ENCODE measurements at regions not wholly inside any gene's neighbourhood (a gene's known extent, or its start where the extent isn't known, plus 50 kb on each side); places are given as distances from the start of the nearest gene placed in this dataset.

GRCh38 chr16:58859958-58860669, 126.0 kb upstream of the GOT2 start (continued):
- TF ChIP-seq, protein P1, sequence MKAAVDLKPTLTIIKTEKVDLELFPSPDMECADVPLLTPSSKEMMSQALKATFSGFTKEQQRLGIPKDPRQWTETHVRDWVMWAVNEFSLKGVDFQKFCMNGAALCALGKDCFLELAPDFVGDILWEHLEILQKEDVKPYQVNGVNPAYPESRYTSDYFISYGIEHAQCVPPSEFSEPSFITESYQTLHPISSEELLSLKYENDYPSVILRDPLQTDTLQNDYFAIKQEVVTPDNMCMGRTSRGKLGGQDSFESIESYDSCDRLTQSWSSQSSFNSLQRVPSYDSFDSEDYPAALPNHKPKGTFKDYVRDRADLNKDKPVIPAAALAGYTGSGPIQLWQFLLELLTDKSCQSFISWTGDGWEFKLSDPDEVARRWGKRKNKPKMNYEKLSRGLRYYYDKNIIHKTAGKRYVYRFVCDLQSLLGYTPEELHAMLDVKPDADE (conservative IDR thresholded peaks at IDR 0.05; ENCODE audit: control insufficient read depth, low read depth, low read length), result peak; percentile 63; the same call in 1 of the 2 replicates
- peak; percentile 84; the same call in 1 of the 2 replicates for TF ChIP-seq RNF2 (IDR thresholded peaks at IDR 0.05)
- TF ChIP-seq SMARCC2 (IDR thresholded peaks at IDR 0.05; ENCODE audit: low read depth), result peak; percentile 83; the same call in 1 of the 2 replicates
- no peak for TF ChIP-seq KAT7 (CRISPR knock-in tag; IDR thresholded peaks at IDR 0.05; ENCODE audit: borderline replicate concordance)
- no peak for TF ChIP-seq AFF1 (IDR thresholded peaks at IDR 0.05; ENCODE audit: low read depth in 1 of 2, partially characterized antibody in 2 of 2)
- peak; percentile 83; the same call in 1 of the 2 replicates for TF ChIP-seq CC2D1A (IDR thresholded peaks at IDR 0.05)
- TF ChIP-seq BHLHE40 (IDR thresholded peaks at IDR 0.05; ENCODE audit: low read length), result peak; percentile 72
- peak; percentile 64; the same call in 1 of the 2 replicates for TF ChIP-seq ESRRA (IDR thresholded peaks at IDR 0.05; ENCODE audit: borderline replicate concordance, low read depth)
- TF ChIP-seq RCOR1 (IDR thresholded peaks at IDR 0.05; ENCODE audit: borderline replicate concordance in 1 of 2, low read depth in 2 of 2, low read length in 2 of 2), result peak; percentile 82 to 90; a peak in 3 of 4 replicates
- TF ChIP-seq ARNT (IDR thresholded peaks at IDR 0.05), result peak in 1 of 2 experiments; percentile 61; a peak in 2 of 4 replicates
- TF ChIP-seq EHMT2 (IDR thresholded peaks at IDR 0.05), result 0 out of 2 replicates have a peak, but pooled peaks have one; percentile 31
- peak in 1 of 2 experiments; percentile 10; a peak in 1 of 4 replicates for TF ChIP-seq RAD21 (CRISPR knock-in tag; conservative IDR thresholded peaks at IDR 0.05 in 1 of 2, IDR thresholded peaks at IDR 0.05 in 1 of 2)
- TF ChIP-seq ZNF384 (IDR thresholded peaks at IDR 0.05; ENCODE audit: low read depth, low read length), result peak; percentile 58
- no peak for TF ChIP-seq SIX5 (IDR thresholded peaks at IDR 0.05; ENCODE audit: borderline replicate concordance in 1 of 2, insufficient read depth in 1 of 2, low read depth in 1 of 2, low read length in 2 of 2)
- TF ChIP-seq TEAD4 (IDR thresholded peaks at IDR 0.05; ENCODE audit: low read length), result peak; percentile 97
- no peak for TF ChIP-seq TEAD4 (CRISPR knock-in tag; IDR thresholded peaks at IDR 0.05; ENCODE audit: borderline replicate concordance)
- TF ChIP-seq PHF20 (IDR thresholded peaks at IDR 0.05; ENCODE audit: partially characterized antibody), result no peak
- peak; percentile 91 for TF ChIP-seq STAT5A (IDR thresholded peaks at IDR 0.05; ENCODE audit: borderline replicate concordance, low read length)
- TF ChIP-seq ZNF436 (CRISPR knock-in tag; IDR thresholded peaks at IDR 0.05), result no peak
- TF ChIP-seq ZNF79 (CRISPR knock-in tag; IDR thresholded peaks at IDR 0.05; ENCODE audit: low read depth), result no peak
- no peak for TF ChIP-seq HNRNPH1 (optimal IDR thresholded peaks at IDR 0.05; ENCODE audit: low read depth, low read length)
- TF ChIP-seq ZNF24 (IDR thresholded peaks at IDR 0.05), result peak; percentile 51; the same call in 1 of the 2 replicates
- no peak for TF ChIP-seq ZNF175 (CRISPR knock-in tag; IDR thresholded peaks at IDR 0.05; ENCODE audit: low read depth)
